Endothelial cell of umbilical vein (primary cell): ENCODE measurements at regions not wholly inside any gene's neighbourhood (a gene's known extent, or its start where the extent isn't known, plus 50 kb on each side); places are given as distances from the start of the nearest gene placed in this dataset.

ENCODE experiments used
- BruUV-seq: library from RNA; stranded (reverse); fragments of 400-500 nt; replicated peaks from 2 replicates; lab custom pipeline; 2021; lab: Mats Ljungman, UMichigan
- CTCF ChIA-PET: fragments of 300-600, 350-600 bp; sonication (Branson Sonifier 250); formaldehyde crosslinking; loops from one replicate; lab custom pipeline; 2021; ENCODE audit warnings: antibody characterized with exemption, inconsistent platforms; lab: Charles Lee
- POLR2A ChIA-PET: fragments of 300-600, 350-600 bp; sonication (Branson Sonifier 250); formaldehyde crosslinking; loops from one replicate; lab custom pipeline; 2021; ENCODE audit warnings: antibody characterized with exemption, inconsistent platforms; lab: Charles Lee
- DNase-seq: peaks from one replicate; pipeline ENCODE4 v3.0.0-alpha.2; 2011; ENCODE audit warnings: low read depth, low spot score
- FAIRE-seq: peaks from 2 replicates; lab custom pipeline; 2011; peaks lifted over from hg19 to GRCh38; lab: Jason Lieb, UNC
- H2AFZ ChIP-seq: 2 replicates; pipeline ENCODE4 v1.6.0; 2012; ENCODE audit warnings: low read depth, low read length, control low read depth, inconsistent platforms
- H3K27ac ChIP-seq: 2 replicates; pipeline ENCODE4 v1.5.1; 2011; ENCODE audit warnings: low read depth, mild to moderate bottlenecking, control low read depth, low read length, moderate library complexity; ENCODE audit not compliant: insufficient read depth
- H3K27me3 ChIP-seq, 2 experiments: 2 replicates each; pipeline versions ENCODE4 v1.6.0 to v1.6.1; 2011; ENCODE audit warnings: low read length in 2 of 2, mixed read lengths in 1 of 2; ENCODE audit not compliant: control insufficient read depth in 2 of 2, insufficient read depth in 2 of 2
- H3K36me3 ChIP-seq, 2 experiments: 2 replicates in 1 of 2; 3 replicates in 1 of 2; pipeline ENCODE4 v1.5.1; 2011; ENCODE audit warnings: low read length in 2 of 2, mild to moderate bottlenecking in 1 of 2, moderate library complexity in 1 of 2; ENCODE audit not compliant: control insufficient read depth in 2 of 2, insufficient read depth in 2 of 2; ENCODE audit errors: extremely low read depth in 1 of 2
- H3K4me1 ChIP-seq: 3 replicates; pipeline ENCODE4 v1.5.1; 2011; ENCODE audit warnings: mild to moderate bottlenecking, low read length; ENCODE audit not compliant: control insufficient read depth, insufficient read depth; ENCODE audit errors: extremely low read depth
- H3K4me2 ChIP-seq: 2 replicates; pipeline ENCODE4 v1.6.1; 2011; ENCODE audit warnings: low read length, control low read depth, mixed read lengths; ENCODE audit not compliant: insufficient read depth
- H3K4me3 ChIP-seq, 3 experiments: fragments of 200-600 bp in 1 of 3; sonication (generic), shearing (Covaris generic) in 1 of 3; replicated peaks in 1 of 3; 2 replicates each; pipeline ENCODE4 v1.5.1; 2011 to 2016; ENCODE audit warnings: control low read depth in 3 of 3, low read length in 3 of 3, mild to moderate bottlenecking in 2 of 3, inconsistent platforms in 1 of 3, low read depth in 1 of 3, moderate library complexity in 1 of 3; ENCODE audit not compliant: insufficient read depth in 1 of 3
- H3K79me2 ChIP-seq: 2 replicates; pipeline ENCODE4 v1.6.0; 2012; ENCODE audit warnings: low read length, inconsistent platforms; ENCODE audit not compliant: control insufficient read depth, insufficient read depth
- H3K9ac ChIP-seq: replicated peaks from 2 replicates; pipeline ENCODE3; 2011; ENCODE audit warnings: low read length, control low read depth; ENCODE audit not compliant: insufficient read depth; ENCODE audit errors: extremely low read depth
- H3K9me1 ChIP-seq: replicated peaks from 3 replicates; pipeline ENCODE4 v1.6.0; 2011; ENCODE audit warnings: mild to moderate bottlenecking, low read length; ENCODE audit not compliant: control insufficient read depth, insufficient read depth; ENCODE audit errors: extremely low read depth
- H3K9me3 ChIP-seq: replicated peaks from 2 replicates; pipeline ENCODE4 v1.5.1; 2012; ENCODE audit warnings: low read length, inconsistent platforms; ENCODE audit not compliant: control insufficient read depth, insufficient read depth
- H4K20me1 ChIP-seq: replicated peaks from 2 replicates; pipeline ENCODE3; 2011; ENCODE audit warnings: mild to moderate bottlenecking, low read length; ENCODE audit not compliant: control insufficient read depth, insufficient read depth; ENCODE audit errors: extremely low read depth
- EZH2 ChIP-seq: IDR thresholded peaks from 2 replicates; pipeline ENCODE4 v1.6.1; 2012; ENCODE audit warnings: borderline replicate concordance, low read depth, mild to moderate bottlenecking, moderate library complexity, low read length, inconsistent platforms; ENCODE audit not compliant: severe bottlenecking
- FOS ChIP-seq: IDR thresholded peaks from 2 replicates; pipeline ENCODE4 v1.6.1; 2011; ENCODE audit warnings: mild to moderate bottlenecking, low read length, moderate library complexity, borderline replicate concordance; ENCODE audit not compliant: insufficient read depth
- GATA2 ChIP-seq: IDR thresholded peaks from 2 replicates; pipeline ENCODE4 v1.7.0; 2011; ENCODE audit warnings: low read depth, mild to moderate bottlenecking, moderate library complexity, mixed read lengths, low read length; ENCODE audit not compliant: insufficient read length, insufficient read depth
- JUN ChIP-seq: IDR thresholded peaks from 2 replicates; pipeline ENCODE4 v1.6.1; 2011; ENCODE audit warnings: borderline replicate concordance, low read depth; ENCODE audit not compliant: insufficient read length, insufficient read depth
- MYC ChIP-seq: IDR thresholded peaks from one replicate; pipeline ENCODE4 v1.6.1; 2011; ENCODE audit warnings: mild to moderate bottlenecking, low read depth, low read length
- POLR2A ChIP-seq: IDR thresholded peaks from 2 replicates; pipeline ENCODE4 v1.6.1; 2012; ENCODE audit warnings: low read depth, mild to moderate bottlenecking, control low read depth, low read length
- POLR2AphosphoS5 ChIP-seq: IDR thresholded peaks from 2 replicates; pipeline ENCODE4 v1.6.1; 2012; ENCODE audit warnings: low read depth, mild to moderate bottlenecking, control low read depth, low read length, moderate library complexity; ENCODE audit not compliant: insufficient read depth
- dilution Hi-C: fragments of 300-500 bp; cut with MboI; formaldehyde crosslinking; loops from one replicate; pipeline ENCODE4 v1.15.0; 2019; ENCODE audit warnings: low sequenced_read_pairs; ENCODE audit not compliant: extremely low pct_ligation_motif_present
- intact Hi-C: fragments of 100-400 bp; cut with micrococcal nuclease; formaldehyde crosslinking; loops from one replicate; pipeline ENCODE4 v1.10.0; 2022
- TF ChIP-seq, protein P1 (sequence below), 2 donors: IDR thresholded peaks; 1 replicate in 1 of 2; 2 replicates in 1 of 2; pipeline ENCODE4 v1.5.1; 2011; ENCODE audit warnings: low read length in 2 of 2, mild to moderate bottlenecking in 2 of 2, moderate library complexity in 2 of 2, control low read depth in 1 of 2, inconsistent platforms in 1 of 2, low read depth in 1 of 2; ENCODE audit not compliant: insufficient read depth in 1 of 2; ENCODE audit errors: extremely low read depth in 1 of 2
- TF ChIP-seq, protein P2 (sequence below): IDR thresholded peaks from 2 replicates; pipeline ENCODE4 v1.6.1; 2011; ENCODE audit not compliant: insufficient read depth, insufficient read length

DNA sequence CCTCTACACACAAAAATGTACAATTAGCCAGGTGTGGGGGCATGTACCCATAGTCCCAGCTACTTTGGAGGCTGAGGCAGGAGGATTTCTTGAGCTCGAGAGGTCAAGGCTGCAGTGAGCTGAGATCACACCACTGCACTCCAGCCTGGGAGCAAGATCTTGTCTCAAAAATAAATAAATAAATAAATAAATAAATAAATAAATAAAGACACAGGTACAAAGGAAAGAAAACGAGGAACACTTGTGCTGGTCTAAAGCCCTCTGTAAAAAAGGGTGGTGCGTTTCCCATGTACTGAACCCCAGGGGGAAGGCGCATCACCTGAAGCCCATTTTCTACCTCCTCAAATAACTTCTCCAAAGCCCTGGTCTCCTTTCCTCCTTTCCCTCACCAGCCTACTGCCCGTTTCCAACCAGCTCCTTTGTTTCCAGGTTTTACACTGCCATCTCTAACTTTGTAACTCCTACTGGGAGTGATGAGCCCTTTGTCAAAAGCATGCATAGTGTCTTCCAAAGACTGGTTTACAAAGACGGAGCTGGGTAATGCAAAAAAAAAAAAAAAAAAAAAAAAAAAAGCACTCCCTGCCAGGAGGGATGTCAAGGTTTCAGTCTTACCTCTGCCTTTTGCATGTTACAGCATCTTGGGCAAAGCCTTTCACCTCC lies 81.5 kb upstream of the SOX4 start:
- TF ChIP-seq MYC (no peak), FOS (no peak), GATA2 (no peak), POLR2A (no peak), EZH2 (no peak), JUN (no peak), POLR2AphosphoS5 (no peak)
- TF ChIP-seq, protein P1, sequence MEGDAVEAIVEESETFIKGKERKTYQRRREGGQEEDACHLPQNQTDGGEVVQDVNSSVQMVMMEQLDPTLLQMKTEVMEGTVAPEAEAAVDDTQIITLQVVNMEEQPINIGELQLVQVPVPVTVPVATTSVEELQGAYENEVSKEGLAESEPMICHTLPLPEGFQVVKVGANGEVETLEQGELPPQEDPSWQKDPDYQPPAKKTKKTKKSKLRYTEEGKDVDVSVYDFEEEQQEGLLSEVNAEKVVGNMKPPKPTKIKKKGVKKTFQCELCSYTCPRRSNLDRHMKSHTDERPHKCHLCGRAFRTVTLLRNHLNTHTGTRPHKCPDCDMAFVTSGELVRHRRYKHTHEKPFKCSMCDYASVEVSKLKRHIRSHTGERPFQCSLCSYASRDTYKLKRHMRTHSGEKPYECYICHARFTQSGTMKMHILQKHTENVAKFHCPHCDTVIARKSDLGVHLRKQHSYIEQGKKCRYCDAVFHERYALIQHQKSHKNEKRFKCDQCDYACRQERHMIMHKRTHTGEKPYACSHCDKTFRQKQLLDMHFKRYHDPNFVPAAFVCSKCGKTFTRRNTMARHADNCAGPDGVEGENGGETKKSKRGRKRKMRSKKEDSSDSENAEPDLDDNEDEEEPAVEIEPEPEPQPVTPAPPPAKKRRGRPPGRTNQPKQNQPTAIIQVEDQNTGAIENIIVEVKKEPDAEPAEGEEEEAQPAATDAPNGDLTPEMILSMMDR (IDR thresholded peaks at IDR 0.05; ENCODE audit: extremely low read depth in 1 of 2, insufficient read depth in 1 of 2, low read depth in 1 of 2, low read length in 2 of 2) = no peak
- TF ChIP-seq, protein P2, sequence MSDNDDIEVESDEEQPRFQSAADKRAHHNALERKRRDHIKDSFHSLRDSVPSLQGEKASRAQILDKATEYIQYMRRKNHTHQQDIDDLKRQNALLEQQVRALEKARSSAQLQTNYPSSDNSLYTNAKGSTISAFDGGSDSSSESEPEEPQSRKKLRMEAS = no peak
- Histone ChIP-seq H3K9ac (no peak overlapping the region), H2AFZ (no peak overlapping the region), H3K79me2 (no peaks in the 10 kb centered on the region), H3K9me1 (no peaks in the 10 kb centered on the region), H3K27me3 (no peaks in the 10 kb centered on the region), H3K4me2 (no peak overlapping the region), H3K4me3 (no peak overlapping the region), H3K4me1 (no peaks in the 10 kb centered on the region), H3K27ac (no peak overlapping the region), H3K36me3 (no peaks in the 10 kb centered on the region), H4K20me1 (no peaks in the 10 kb centered on the region), H3K9me3 (no peaks in the 10 kb centered on the region)
- BruUV-seq = no TSS peak
- FAIRE-seq = no peak
- no peak for DNase-seq
- dilution Hi-C loops (no loop called here), intact Hi-C loops (no loop called here)
- ChIA-PET CTCF (interaction anchor here (0.7 to 1.8 kb wide), 3 partner anchors 11 to 907 kb away, joined by 3 to 4 read pairs (median 4); no protein-coding TSS in a partner anchor), POLR2A (no interaction called here)
